ENCODE measurements at regions not wholly inside any gene's neighbourhood (a gene's known extent, or its start where the extent isn't known, plus 50 kb on each side); places are given as distances from the start of the nearest gene placed in this dataset.

GRCh38 chr5:158099571-158100105 lies 240.7 kb upstream of the CLINT1 start:
- DNase-seq: no peak

GRCh38 chr5:158096835-158097234 lies 237.9 kb upstream of the CLINT1 start:
- DNase-seq: no peak

DNA sequence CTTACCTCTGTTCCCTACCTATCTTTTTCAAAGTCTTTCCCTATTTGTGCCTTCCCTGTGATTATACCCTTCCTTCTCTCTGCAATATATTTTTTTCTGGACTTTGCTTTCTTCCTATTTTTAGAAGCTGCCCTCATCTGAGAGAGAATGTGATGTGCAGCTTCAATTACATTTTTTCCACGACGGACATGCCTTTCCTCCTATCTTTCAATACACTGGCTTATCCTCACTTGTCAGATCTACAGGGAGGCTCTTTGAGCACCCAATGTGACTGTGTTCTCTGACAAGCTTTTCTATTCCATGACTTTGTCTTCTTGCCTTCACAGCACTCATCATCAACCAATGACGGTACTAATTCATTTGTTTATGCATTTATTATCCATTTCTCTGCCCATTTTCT lies 227.9 kb upstream of the CLINT1 start:
- no peak for DNase-seq

DNA sequence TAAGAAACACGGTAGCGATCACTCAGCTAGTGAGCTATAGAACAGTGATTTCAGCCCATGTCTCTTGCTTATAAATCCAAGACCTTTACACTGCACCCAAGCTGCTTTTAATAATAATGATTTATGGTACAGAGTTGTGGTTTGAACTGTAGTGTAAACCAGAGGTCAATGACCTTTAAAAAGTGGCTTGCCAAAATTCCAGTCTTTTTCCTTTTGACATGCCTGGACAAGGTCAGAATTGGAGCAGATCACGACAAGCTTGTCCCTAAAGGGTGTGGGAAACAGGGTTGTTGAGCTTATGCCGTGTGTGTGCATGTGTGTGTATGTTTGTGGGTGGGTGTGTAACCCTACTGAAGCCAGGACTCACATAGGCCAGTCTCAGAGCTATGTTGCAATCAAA lies 225.3 kb upstream of the CLINT1 start:
- DNase-seq: no peak

DNA sequence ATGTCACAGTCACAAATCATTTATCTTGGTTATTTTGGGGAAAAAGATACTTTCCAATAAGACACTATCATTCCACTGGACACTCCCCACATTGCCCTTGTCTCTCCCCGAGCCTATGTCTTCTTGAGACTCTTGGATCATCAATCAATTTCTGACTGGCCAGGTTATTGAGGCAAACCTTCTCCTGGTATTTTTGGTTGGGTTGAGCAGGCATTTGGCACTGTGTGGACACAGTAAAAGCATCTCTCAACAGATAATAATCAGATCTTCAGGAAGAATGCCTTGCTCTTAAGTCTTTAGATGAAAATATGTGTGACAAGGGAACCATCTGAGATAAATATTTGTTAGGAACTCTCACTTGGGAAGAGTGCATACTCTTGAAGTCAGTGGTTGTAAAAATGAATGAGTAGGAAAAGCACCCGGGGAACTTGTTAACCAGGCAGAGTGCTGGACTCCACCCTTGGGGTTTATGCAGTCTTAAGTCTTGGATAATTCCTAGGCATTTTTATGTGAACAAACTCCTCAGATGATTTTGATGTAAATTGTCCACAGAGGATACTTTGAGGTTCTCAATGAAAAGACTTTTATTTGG lies 223.8 kb upstream of the CLINT1 start:
- no peak for DNase-seq

DNA sequence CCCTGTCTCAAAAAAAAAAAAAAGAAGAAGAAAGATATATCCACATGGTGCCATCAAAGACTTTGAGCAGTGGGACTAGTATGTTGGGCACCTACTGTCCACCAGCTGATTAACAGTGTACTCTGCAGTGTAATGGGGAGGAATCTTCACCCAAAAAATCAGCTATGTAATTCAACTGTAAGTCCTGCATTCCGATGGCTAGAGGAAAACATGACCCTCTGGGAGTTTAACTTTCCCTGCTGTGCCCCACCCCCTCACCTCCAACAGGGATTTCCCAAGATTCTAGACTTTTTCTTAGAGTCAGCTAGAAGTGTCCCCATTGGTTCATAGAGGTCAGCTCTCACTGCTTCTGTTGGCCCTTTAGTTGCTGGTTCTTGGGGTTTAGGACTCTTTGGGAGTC lies 221.2 kb upstream of the CLINT1 start:
- DNase-seq: no peak

GRCh38 chr5:158079097-158079496 lies 220.2 kb upstream of the CLINT1 start:
- no peak for DNase-seq

- DNase-seq: peak; percentile 53 to 55
Measured at GRCh38 chr5:158074992-158075769, 216.2 kb upstream of the CLINT1 start.

- no peak for DNase-seq
Measured at GRCh38 chr5:158074597-158074991, 215.6 kb upstream of the CLINT1 start.

DNA sequence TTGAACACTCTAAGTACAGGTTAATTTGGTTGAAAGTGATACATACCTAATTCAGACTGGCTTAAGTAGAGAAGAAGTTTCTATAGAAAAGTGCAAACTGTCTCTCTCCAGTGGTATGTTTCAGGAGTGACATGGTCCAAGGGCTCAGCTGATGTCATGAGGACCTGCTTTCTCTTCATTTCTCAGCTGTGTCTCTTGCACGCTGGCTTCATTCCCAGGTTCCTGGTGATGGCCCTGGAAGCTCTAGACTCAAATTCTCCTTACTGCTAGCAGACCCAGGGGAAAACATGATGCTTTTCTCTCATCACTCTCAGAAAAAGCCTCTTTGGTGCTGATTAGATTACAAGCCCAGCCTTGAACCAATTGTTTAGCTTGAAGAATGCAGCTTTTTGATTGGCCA lies 211.9 kb upstream of the CLINT1 start:
- DNase-seq: no peak

DNA sequence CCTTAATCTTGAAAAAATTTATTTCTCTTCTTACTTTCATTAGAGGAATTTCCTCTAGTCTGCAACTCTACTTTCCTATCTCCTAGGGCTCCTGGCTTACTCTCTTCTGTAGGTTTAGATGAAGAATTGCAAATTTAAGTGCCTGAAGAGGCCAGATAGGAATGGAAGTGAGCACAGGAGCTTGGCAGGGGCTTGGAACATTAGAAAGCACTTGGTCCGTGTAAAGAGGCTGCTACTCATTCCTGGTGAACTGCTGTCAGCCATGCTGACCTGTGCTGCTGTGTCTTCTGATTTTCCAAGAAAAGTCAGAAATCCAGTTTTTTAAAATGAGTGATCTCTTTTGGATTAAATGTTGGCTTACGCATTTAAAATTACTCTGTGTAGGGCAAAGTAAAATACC lies 210.9 kb upstream of the CLINT1 start:
- DNase-seq: no peak

GRCh38 chr5:158068964-158069363 lies 210.0 kb upstream of the CLINT1 start:
- DNase-seq: no peak

- no peak for DNase-seq
Measured at GRCh38 chr5:158066076-158066475, 207.1 kb upstream of the CLINT1 start.

GRCh38 chr5:158064334-158065123 lies 205.6 kb upstream of the CLINT1 start:
- DNase-seq: no peak

- no peak for DNase-seq
Measured at GRCh38 chr5:158063052-158063451, 204.1 kb upstream of the CLINT1 start.

GRCh38 chr5:158061451-158061850 lies 202.5 kb upstream of the CLINT1 start:
- no peak for DNase-seq

- no peak for DNase-seq
Measured at GRCh38 chr5:158060212-158060611, 201.3 kb upstream of the CLINT1 start.

GRCh38 chr5:158058208-158059120 lies 199.5 kb upstream of the CLINT1 start:
- no peak for DNase-seq

DNA sequence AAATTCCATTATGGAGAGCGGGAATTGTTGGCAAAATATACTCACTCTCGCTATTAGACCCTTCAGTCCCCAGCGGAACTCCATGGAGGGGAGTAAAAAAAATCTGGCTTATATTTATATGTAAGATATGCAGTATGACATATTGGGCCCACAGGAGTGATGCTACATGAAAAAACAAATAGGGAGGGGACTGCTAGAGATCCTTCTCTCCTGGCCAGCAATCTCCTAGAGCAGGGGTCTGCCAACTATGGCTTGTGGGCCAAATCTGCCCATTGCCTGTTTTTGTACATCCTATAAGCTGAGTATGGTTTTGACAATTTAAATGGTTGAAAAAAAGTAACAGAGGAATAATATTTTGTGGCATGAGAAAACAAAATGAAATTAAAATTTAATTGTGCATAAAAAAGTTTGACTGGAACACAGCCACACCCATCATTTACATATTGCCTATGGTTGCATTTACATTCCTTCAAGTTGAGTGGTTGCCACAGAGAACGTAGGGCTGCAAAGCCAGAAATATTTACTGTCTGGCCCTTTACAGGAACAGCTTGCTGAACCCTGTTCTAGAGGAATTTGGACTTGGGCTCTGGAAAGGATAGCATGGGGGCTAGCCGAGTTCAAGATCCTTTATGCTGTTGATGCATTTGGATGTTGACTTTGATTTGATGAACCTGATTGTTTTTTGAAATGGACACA lies 197.3 kb upstream of the CLINT1 start:
- DNase-seq: no peak

DNA sequence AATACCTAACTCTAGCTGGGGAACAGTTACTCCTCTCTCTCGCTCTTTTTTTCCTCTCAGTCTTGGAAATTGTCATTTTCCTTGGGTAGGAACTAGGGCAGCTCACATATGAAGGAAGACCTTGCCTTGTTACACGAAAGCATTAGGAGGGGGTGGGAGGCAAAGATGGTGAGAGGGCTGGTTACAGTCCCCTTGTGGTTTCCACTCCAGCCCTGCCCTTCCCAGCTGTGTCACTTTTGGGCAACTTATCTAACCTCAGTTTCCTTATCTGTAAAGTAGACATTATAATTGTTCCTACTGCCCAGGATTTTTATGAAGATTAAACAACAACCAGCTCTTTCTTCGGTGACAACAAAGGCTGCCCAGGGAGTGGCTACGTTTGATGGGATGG lies 196.2 kb upstream of the CLINT1 start:
- no peak for DNase-seq

- no peak for DNase-seq
Measured at GRCh38 chr5:158054223-158055110, 195.5 kb upstream of the CLINT1 start.
